ENCODE measurements at regions not wholly inside any gene's neighbourhood (a gene's known extent, or its start where the extent isn't known, plus 50 kb on each side); places are given as distances from the start of the nearest gene placed in this dataset.

DNA sequence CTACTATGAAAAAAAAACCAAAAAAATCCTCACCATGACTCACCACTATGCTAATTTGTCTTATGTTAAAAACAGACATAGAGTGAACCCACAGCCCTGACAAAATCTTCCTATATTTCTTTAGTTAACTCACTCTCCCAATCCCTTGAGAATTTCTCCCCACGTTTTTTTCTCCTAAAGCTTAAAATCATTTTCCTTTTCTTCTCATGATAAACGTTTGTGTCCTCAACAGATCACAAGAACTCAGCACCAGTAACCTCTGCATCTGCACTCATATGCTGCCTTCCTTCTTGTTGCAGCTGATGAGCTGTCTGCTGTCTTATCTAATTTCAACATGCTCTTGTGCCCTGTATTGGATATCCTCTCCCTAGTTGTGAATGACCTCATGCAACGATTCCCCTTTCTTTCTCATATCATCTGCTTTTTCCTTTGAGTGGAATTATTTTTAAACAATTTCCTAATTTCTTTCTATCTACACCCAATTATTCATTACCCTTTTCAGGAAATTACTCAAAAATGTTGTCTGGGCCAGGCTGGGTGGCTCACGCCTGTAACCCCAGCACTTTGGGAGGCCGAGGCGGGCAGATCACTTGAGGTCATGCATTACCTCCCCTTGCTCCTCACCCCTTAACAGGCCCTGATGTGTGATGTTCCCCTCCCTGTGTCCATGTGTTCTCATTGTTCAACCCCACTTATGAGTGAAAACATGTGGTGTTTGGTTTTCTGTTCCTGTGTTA is 427.5 kb upstream of the MGAT4C start:
- DNase-seq (ENCODE audit: low spot score), result no peak

DNA sequence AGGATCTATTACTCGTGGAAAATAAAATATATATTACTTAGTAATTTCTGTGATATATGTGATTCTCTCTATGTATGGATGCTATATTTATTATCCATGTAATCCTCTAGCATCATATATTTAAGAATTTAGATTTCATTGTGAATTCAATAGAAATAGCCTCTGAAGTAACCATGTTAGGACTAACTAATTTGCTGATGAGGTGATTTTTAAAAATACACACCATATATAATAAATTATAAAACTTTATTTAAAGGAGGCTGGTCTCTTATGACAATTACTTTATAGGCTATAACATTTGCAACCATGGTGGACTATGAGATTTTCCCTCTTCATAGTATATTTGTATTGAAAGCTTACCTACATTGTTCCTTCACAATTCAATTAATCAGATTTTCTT is 424.9 kb upstream of the MGAT4C start:
- DNase-seq (ENCODE audit: low spot score), result no peak

DNA sequence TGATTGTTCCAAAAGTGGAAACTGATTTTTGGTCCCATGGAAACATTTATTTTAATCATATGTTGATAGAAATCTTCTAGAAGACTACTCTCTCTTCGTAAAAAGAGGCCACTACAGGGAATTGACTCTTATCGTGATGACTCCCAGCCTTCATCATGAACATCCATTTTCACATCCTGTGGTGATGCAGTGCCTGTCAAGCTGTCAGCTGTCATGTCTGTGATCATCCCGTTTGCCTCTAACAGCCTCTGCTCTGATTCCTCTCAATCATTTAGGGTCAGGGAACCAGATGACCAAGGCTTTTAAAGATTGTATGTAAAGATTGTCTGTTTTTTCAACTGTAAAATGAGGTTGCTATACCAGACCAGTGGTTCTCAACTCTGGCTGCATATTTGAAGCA is 419.0 kb upstream of the MGAT4C start:
- DNase-seq (ENCODE audit: low spot score), result no peak

DNA sequence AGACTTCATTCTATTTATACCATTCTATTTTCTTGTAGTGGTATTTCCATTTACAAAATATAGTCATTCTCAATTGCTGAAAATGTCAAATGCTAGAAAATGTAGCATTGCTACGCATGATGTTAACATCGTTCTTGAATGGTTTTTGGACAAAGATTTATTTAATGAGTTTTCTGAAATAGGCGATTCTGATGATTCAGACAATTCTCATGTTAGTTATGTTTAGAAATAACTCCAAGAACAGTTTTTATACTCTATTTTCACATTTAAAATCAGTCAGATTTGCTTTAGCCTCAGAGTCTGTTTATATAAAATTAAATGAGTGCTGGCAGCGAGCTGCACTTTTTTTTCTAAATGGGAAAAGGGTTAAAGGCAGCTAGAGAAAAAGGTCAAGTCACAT is 414.8 kb upstream of the MGAT4C start:
- no peak for DNase-seq (ENCODE audit: low spot score)

DNA sequence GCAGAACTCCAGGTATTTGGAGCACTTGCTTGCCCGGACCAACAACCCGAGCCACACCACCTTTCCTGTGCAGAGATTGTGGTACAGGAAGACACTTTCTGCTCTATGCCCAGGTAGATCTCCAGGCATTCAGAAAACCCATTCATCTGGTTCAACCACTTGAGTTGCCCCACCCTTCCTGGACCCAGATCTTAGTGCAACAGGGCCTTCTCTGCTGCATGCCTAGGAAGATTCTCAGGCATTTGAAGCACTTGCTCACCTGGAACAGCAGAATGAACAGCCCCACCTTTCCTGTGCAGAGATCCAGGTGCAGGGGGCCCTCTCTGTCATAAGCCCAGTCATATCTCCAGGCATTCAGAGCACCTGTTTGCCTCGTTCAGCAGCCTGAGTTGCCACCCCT is 412.8 kb upstream of the MGAT4C start:
- no peak for DNase-seq (ENCODE audit: low spot score)

DNA sequence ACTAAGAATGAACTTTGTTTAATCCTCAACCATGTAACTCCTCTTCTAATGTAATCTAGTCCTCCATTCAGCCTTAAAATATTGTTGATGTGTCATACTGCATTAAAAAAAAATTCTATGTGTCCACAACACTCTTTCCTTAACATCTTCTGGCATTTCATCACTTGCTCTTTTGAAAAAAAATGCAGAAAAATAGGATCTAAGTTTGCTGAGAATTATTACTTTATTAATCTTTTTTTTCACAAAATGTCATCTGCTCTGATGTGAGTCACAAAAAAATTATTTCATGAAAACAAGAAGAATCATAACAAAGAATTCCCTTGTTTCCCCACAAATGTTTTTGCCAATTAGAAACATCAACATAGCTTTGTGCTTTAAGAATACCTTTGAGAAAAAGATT is 410.1 kb upstream of the MGAT4C start:
- no peak for DNase-seq (ENCODE audit: low spot score)

DNA sequence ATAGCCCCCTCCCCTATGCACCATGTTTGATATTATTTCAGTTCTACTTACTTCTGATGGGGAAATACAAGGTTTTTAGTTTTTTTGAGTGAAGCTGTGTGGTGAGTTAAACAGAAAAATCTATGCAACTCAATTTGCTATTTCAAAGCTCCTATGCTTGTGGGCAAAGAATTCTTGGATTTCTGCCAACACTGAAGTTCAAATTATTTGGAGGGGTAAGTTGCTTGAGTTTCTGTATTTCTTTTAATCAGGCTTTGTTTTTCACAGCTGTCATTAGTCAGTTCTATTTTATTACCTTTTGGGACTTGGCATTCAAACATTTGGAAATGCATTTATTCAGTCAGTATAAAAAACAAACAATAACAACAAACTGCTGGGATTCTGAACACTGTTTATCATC is 407.5 kb upstream of the MGAT4C start:
- no peak for DNase-seq (ENCODE audit: low spot score)

DNA sequence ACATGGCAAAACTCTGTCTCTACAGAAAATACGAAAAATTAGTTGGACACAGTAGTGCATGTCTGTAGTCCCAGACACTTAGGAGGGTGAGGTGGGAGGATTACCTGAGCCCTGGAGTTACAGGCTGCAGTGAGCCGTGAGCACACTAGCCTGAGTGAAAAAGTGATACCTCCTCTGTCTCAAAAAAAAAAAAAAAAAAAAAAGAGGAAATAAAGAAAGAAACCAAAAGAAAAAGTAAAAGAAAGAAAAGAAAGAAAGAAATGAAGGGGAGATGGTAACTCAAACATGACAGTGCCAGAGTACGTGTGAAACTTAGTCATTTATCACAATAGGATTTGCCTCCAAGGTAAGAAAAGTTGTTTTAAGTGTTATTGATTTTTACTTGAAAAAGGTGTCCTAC is 407.0 kb upstream of the MGAT4C start:
- DNase-seq (ENCODE audit: low spot score), result no peak

DNA sequence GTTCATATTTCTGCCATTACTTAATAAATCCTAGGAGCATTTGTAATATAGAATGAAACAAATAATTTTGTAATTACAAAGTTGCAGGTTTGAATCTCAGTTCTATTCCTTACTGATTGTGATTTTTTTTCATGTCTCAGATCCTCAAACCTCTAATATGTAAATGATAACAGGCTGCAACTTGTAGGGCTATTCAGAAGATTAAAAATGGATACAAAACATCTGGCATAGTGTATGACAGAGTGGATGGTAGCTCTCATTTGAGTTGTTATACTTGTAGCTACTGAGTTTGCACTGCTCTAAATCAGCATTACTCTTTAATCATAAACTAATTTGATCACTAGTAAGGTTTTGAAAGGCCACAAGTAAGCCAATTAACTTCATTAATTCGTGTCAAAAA is 406.3 kb upstream of the MGAT4C start:
- no peak for DNase-seq (ENCODE audit: low spot score)

DNA sequence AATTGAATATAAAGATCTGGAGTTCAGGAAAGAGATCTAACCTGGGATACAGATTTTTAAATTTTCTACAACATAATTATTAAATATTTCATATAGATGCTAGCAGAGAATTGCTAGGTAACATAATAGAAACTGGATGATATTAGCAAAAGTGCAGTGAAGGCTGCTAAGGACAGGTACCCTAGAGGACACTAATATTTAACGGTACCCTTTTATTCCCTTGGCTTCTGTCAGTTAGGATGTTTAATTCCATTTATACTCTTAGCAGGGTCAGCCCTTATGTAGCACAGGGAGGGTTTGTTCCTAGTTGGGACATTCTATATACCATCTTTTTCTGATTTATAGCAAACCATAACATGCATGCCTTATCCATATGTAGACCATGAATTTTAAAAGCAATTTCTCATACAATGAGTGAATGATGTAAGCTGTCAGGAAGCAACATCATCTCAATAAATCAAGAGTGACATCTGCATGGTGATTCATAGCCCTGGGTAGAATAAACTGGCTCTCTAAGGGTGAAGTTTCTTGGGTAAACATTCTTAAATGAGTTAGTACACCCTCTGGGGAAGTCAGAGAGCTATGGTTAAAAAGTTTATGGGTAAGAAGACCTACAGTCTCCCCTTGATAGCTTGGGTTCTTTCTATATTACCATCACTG is 404.4 kb upstream of the MGAT4C start:
- no peak for DNase-seq (ENCODE audit: low spot score)

DNA sequence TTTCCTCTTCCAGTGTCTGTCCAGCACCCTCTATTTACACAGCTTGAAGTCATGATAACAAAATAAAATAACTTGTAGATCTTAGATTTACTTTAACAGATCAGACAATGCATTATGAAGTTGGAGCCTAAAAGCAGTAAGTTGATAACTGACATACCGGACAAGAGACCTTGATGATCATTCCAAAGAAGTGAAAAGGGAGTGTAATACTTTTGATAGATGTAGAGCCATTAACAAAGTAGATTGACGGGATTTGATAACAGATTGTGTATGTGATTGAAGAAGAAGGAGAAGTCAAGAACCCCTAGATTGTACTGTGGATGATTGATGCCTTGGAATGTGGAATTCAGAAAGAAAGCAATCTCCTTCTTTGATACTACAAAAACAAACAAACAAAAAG is 403.8 kb upstream of the MGAT4C start:
- no peak for DNase-seq (ENCODE audit: low spot score)

DNA sequence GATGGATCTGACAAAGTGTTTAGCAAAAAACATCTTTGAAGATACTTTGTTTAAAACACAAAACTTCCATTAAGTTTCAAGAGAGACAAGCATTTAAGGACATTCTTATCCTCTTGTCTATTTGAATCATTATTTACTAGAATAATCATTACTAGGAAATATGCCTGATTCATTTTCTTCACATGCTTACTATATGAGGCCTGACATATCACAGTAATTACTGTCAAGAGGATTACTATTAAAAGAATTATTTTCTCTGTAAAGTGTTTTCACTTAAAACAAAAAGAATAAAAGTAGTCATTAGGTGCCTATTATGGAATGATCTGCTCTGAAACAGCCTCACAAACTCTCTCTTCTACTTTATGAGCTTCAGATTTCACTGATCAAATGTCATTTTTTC is 402.1 kb upstream of the MGAT4C start:
- DNase-seq (ENCODE audit: low spot score), result no peak

DNA sequence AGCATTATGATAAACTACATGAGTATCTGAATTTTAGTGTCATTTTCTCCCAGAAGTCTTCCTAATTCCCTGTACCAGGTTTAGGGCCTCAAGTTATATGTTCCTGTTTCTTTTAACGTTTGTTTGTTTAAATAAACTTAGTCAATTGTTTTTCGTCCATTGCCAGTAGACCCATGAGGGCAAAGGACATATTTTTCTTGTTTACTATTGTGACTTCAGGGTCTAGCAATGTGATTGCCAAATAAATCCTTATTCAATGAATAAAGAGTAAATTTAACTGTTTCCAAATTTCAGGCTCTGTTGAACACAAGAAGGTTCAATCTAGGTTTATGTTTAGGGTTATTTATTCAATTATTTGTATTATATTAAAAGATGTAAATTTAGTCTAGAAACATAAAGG is 391.6 kb upstream of the MGAT4C start:
- no peak for DNase-seq (ENCODE audit: low spot score)

DNA sequence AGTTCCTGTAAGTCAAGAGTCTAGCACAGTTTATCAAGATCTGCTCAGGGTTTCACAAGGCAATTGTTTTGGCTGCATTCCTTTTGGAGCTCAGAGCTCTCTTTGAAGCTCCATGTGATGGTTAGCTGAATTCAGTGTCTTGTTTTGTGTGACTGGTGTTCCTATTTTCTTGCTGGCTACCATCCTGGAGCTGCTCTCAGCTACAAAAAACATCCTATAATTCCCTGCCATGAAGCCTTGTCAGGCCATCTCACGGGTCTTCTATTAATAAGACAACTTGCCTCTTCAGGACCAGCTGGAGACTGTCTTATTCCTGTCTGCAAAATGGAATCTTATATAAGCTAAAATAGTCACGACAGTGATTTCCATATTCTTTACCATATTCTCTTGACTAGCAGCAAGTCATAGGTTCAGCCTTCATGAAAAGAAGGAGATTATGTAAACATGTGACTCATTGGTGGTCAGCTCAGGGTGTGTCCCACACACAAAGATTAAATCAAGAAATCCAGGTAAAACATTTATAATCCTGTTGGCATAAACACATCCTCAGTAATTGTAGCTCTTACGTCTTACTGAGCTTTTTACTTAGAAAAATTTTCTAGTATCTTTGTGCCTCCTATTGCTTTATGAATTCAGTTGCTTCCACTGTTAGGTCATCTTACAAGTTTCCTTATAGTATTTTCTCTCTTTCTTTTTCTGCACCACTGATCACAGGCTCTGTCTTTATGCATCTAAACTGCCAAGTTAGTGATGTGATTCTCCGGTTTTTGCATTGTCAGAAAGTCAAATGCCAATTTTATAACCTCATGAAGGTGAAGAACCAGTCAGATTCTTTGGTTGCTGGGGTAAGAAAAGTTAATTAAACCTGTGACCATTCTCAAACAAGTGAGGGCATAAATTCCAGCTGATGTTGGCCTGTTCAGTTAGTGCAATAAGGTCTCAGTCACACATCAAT is 378.5 kb upstream of the MGAT4C start:
- no peak for DNase-seq (ENCODE audit: low spot score)

DNA sequence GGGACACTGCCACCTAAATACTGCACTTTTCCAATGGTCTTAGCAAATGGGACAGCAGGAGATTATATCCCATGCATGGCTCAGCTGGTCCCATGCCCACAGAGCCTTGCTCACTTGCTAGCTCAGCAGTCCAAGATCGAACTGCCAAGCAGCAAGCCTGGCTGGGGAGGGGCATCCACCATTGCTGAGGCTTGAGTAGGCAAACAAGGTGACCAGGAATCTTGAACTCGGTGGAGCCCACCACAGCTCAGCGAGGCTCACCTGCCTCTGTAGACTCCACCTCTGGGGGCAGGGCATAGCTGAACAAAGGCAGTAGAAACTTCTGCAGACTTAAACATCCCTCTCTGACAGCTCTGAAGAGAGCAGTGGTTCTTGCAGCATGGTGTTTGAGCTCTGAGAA is 370.8 kb upstream of the MGAT4C start:
- no peak for DNase-seq (ENCODE audit: low spot score)

DNA sequence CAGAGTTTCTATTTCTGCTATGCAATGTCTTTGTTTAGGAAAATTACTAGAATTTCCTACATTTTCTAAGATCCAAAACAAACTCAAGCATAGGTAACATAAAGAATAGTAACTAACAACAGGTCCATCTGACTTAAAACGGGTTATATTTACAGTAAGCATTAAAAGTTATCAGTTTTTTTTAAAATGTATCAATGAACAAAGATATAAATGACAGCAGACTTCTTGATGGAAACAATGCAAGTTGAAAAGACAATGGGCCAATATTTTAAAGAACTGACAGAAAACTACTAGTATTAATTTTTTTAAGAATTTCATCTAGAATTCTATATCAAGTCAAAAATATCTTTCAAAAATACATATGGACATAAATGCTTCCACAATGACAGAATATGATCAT is 367.1 kb upstream of the MGAT4C start:
- no peak for DNase-seq (ENCODE audit: low spot score)

DNA sequence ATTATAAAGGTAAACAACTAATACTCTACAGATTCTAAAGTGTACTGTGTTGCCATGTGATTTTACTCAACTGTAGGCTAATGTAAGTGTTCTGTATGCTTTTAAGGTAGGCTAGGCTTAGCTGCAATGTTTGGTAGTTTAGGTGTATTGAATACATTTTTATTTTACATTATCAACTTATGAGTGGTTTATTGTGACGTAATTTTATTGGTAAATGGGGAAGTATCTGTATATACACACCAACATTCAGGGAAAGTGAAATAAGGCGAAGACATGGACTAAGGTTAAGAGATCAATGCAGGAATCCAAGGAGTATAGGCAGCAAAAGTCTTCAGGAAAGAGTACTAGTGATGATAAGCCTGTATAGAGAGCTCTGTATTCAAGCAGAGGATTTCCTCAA is 365.8 kb upstream of the MGAT4C start:
- no peak for DNase-seq (ENCODE audit: low spot score)

DNA sequence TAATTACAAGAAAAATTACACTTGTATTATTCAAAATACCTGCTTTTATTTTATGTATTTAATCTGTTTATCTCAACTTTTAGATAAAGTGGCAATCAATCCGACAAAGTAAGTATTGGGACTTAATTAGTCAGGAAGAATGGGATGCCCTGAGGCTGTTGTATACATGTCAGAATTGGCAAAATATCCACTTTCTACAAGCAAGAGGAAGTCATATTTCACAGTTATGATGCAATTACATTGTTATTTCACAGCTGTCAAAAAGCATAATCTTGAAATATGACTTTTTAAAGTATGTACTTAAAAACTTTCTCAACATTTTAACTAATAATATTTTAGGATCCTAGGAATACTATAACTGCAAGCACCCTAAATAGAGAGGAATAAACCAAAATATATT is 357.1 kb upstream of the MGAT4C start:
- DNase-seq (ENCODE audit: low spot score), result no peak

DNA sequence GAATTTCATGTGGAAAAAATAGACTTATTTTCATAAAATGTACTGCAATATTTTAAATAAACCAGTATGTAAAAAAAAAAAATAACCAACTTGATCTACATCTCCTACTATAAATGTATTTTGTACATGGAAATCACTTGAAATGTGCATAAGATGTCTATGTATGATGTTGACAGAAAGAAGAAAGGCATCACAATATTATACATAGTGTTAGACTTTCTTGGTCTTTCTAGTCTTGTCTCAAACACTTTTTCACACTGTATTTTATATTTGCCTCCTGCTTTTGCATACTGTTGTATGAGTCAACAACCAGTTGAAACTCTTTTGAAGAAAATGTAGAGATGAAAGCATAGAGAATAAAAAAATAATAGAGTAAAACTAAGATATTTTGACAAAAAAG is 352.4 kb upstream of the MGAT4C start:
- DNase-seq (ENCODE audit: low spot score), result no peak

DNA sequence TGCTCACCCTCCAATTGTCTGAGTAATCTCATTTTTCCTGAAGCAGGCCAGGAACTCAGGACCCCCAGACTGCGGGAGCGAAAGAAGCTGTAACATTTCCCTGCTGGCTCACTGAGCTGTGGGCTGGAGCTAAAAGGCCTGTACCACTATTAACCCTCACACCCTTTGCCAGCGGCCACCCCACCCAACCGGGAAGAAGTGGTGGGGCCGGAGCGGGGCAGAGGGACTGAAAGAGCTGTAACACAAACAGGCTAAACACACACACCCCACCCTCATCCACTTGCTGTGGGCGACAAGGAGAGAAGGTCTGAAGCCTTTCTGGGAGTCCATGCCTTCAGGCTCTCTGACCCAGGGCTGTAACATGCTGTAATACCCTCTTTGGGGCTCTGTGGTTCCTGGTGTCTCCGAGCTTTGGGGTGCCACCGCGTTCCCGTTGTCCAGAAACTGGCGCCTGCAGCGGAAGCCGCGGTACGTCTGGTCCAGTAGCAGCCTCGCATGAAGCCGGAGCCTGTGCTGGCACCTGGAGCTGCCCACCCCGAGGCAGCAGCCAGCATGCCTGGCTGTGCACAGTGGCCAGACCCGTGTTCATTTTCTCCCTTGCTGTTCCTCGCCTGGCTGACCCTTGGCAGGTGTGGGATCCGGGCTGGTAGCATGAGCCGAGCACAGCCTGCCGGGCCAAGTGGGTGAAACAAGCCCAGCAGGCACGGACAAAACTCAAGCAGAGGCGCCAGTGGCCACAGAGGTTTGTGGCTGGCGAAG is 345.5 kb upstream of the MGAT4C start:
- no peak for DNase-seq (ENCODE audit: low spot score)

DNA sequence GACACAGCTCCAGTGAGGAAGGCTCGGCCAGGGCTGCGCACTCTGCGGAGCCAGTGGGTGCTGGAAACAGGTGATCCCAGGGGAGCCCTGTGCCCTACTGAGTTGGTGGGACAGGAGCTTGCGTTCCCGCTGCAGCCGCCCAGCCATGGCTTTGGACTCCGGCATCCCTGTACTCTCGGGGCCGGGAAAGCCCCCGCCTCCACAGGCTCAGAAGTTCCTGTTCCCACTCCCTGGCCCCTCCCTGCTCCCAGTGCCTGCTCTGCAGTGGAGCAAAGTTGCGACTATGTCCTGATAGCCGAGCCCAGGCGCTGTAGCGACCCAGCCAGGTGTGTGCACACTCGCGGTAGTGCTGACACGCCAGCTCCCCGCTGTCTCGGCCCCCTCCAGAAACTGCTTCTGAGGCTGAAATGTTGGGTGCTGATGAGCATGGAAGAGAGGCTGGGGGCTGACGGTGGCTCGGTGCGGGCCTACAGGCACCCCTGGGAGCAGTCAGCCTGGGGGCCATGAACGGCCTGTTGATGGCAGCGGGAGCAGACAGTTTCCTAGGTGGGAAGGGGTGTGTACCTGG is 344.6 kb upstream of the MGAT4C start:
- no peak for DNase-seq (ENCODE audit: low spot score)

DNA sequence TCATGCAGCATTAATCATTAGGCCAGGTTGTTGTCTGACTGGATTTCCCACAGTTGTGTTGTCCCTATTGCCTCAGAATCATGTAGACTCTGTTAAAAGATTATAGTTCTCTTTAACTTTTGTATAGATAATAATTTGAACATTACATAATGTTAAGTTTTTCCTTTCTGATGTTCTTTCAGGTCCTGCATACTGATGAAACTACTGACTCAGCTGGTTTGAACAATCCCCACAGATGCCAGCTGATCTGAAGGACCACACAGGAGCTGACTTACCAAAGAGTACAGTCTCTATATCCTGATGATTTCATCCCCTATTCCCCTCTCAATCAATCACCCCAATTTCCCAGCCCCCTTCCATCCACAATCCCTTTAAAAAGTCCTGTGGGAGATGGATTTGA is 341.2 kb upstream of the MGAT4C start:
- DNase-seq (ENCODE audit: low spot score), result no peak
